Hepatocyte (in vitro differentiated cells): ENCODE measurements at regions not wholly inside any gene's neighbourhood (a gene's known extent, or its start where the extent isn't known, plus 50 kb on each side); places are given as distances from the start of the nearest gene placed in this dataset.
"Not testable (repeated sequence)": the region's sequence is repeated elsewhere in the genome, so short reads cannot be mapped to it uniquely, and the experiment has no call there.

ENCODE experiments used
- DNase-seq: peaks from one replicate; pipeline ENCODE4 v3.0.0-alpha.2; 2016; ENCODE audit warnings: low spot score
- H2AFZ ChIP-seq: fragments of 200-600 bp; sonication (generic); 2 replicates; pipeline ENCODE4 v1.6.0; 2016; ENCODE audit warnings: antibody characterized with exemption, mild to moderate bottlenecking
- H3K27ac ChIP-seq: fragments of 200-600 bp; sonication (generic); 2 replicates; pipeline ENCODE4 v1.5.1; 2016; ENCODE audit warnings: mild to moderate bottlenecking
- H3K27me3 ChIP-seq: fragments of 200-600 bp; sonication (generic); 2 replicates; pipeline ENCODE4 v1.6.1; 2016
- H3K36me3 ChIP-seq: fragments of 200-600 bp; sonication (generic); replicated peaks from 2 replicates; pipeline ENCODE4 v1.5.1; 2016; ENCODE audit warnings: low read depth; ENCODE audit not compliant: insufficient read depth
- H3K4me1 ChIP-seq: fragments of 200-600 bp; sonication (generic); 2 replicates; pipeline ENCODE4 v1.5.1; 2016; ENCODE audit warnings: mild to moderate bottlenecking, moderate library complexity; ENCODE audit not compliant: insufficient read depth
- H3K4me2 ChIP-seq: fragments of 200-600 bp; sonication (generic); 2 replicates; pipeline ENCODE4 v1.6.0; 2016
- H3K4me3 ChIP-seq: fragments of 200-600 bp; sonication (generic); 2 replicates; pipeline ENCODE4 v1.5.1; 2016; ENCODE audit warnings: mild to moderate bottlenecking
- H3K79me2 ChIP-seq: fragments of 200-600 bp; sonication (generic); 2 replicates; pipeline ENCODE4 v1.6.0; 2017; ENCODE audit warnings: mild to moderate bottlenecking
- H3K9me2 ChIP-seq: fragments of 200-600 bp; sonication (generic); replicated peaks from 2 replicates; pipeline ENCODE4 v1.6.0; 2017; ENCODE audit warnings: mild to moderate bottlenecking; ENCODE audit not compliant: insufficient read depth
- H3K9me3 ChIP-seq: fragments of 200-600 bp; sonication (generic); 2 replicates; pipeline ENCODE4 v1.5.1; 2016; ENCODE audit warnings: low read depth, mild to moderate bottlenecking
- H4K20me1 ChIP-seq: fragments of 200-600 bp; sonication (generic); 2 replicates; pipeline ENCODE4 v1.6.0; 2016; ENCODE audit warnings: mild to moderate bottlenecking; ENCODE audit not compliant: insufficient read depth, poor library complexity, severe bottlenecking
- EZH2 ChIP-seq: fragments of 200-600 bp; sonication (generic); IDR thresholded peaks from 2 replicates; pipeline ENCODE4 v1.6.1; 2016; ENCODE audit warnings: antibody characterized with exemption, mild to moderate bottlenecking, borderline replicate concordance
- EZH2phosphoT487 ChIP-seq: fragments of 200-600 bp; sonication (generic); IDR thresholded peaks from one replicate; pipeline ENCODE4 v1.6.1; 2018; ENCODE audit warnings: antibody characterized with exemption, mild to moderate bottlenecking, low read depth, moderate library complexity; ENCODE audit not compliant: unreplicated experiment, severe bottlenecking
- WGBS: methylation state at CpG from one replicate; pipeline ENCODE4 v1.1.6; 2016; ENCODE audit warnings: low lambda C conversion rate; ENCODE audit errors: missing lambda C conversion rate; 5-methylcytosine and 5-hydroxymethylcytosine counted together
- TF ChIP-seq, protein P1 (sequence below): fragments of 200-600 bp; sonication (generic); IDR thresholded peaks from 2 replicates; pipeline ENCODE4 v1.5.1; 2016; ENCODE audit warnings: antibody characterized with exemption, mild to moderate bottlenecking; ENCODE audit not compliant: poor library complexity

DNA sequence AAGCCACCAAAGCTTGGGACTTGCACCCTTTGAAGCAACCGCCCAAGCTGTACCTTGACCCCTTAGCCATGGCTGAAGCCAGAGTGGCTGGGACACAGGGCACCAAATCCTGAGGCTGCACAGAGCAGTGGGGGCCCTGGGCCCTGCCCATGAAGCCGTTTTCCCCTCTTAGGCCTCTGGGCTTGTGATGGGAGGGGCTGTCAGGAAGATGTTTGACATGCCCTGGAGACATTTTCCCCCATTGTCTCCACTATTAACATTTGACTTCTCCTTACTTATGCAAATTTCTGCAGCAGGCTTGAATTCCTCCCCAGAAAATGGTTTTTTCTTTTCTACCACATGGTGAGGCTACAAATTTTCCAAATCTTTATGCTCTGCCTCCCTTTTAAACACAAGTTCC, 522.2 kb downstream of the EDEM1 start:
- Histone ChIP-seq H4K20me1 (no peaks in the 10 kb centered on the region), H3K79me2 (no peaks in the 10 kb centered on the region), H3K9me3 (no peaks in the 10 kb centered on the region), H2AFZ (no peak overlapping the region), H3K4me1 (peaks cover 12% of the 10 kb centered on the region), H3K4me2 (no peak overlapping the region), H3K4me3 (no peak overlapping the region), H3K27me3 (no peaks in the 10 kb centered on the region), H3K9me2 (no peaks in the 10 kb centered on the region), H3K36me3 (no peaks in the 10 kb centered on the region), H3K27ac (peak overlapping the region; percentile 32)
- 85% methylated on average over 2 of the region's 2 CpGs for WGBS
- no peak for DNase-seq
- TF ChIP-seq, protein P1, sequence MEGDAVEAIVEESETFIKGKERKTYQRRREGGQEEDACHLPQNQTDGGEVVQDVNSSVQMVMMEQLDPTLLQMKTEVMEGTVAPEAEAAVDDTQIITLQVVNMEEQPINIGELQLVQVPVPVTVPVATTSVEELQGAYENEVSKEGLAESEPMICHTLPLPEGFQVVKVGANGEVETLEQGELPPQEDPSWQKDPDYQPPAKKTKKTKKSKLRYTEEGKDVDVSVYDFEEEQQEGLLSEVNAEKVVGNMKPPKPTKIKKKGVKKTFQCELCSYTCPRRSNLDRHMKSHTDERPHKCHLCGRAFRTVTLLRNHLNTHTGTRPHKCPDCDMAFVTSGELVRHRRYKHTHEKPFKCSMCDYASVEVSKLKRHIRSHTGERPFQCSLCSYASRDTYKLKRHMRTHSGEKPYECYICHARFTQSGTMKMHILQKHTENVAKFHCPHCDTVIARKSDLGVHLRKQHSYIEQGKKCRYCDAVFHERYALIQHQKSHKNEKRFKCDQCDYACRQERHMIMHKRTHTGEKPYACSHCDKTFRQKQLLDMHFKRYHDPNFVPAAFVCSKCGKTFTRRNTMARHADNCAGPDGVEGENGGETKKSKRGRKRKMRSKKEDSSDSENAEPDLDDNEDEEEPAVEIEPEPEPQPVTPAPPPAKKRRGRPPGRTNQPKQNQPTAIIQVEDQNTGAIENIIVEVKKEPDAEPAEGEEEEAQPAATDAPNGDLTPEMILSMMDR, result no peak

DNA sequence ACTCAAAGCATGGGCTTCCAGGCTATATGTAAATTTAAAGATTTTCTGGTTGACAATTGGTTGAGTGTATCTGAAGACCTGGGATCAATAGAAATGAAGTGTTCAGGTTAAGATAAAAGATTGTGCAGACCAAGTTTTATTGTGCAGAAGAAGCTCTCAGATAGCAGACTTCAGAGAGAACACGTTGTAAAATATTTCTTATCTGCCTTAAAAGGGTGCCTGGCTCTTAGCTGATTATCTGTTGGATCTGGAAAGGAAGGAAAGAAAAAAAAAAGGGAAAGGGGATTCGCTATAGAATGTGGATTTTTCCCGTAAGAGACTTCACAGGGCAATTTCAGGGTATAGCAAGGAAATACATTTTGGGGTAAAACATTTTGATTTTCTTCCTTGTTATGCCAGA, 523.2 kb downstream of the EDEM1 start:
- no peak overlapping the region for H2AFZ ChIP-seq
- DNase-seq, result no peak
- no peaks in the 10 kb centered on the region for H3K36me3 ChIP-seq
- no peaks in the 10 kb centered on the region for H3K9me2 ChIP-seq
- 18% methylated on average over 3 of the region's 3 CpGs for WGBS
- TF ChIP-seq EZH2, result no peak
- TF ChIP-seq, protein P1, result no peak
- no peak for TF ChIP-seq EZH2phosphoT487
- H3K4me2 ChIP-seq, result peak overlapping the region; percentile 7
- no peak overlapping the region for H3K4me3 ChIP-seq
- H3K9me3 ChIP-seq, result no peaks in the 10 kb centered on the region
- H3K27ac ChIP-seq, result peak overlapping the region; percentile 32
- H3K79me2 ChIP-seq, result no peaks in the 10 kb centered on the region
- peaks cover 12% of the 10 kb centered on the region for H3K4me1 ChIP-seq
- H3K27me3 ChIP-seq, result no peaks in the 10 kb centered on the region
- no peaks in the 10 kb centered on the region for H4K20me1 ChIP-seq

DNA sequence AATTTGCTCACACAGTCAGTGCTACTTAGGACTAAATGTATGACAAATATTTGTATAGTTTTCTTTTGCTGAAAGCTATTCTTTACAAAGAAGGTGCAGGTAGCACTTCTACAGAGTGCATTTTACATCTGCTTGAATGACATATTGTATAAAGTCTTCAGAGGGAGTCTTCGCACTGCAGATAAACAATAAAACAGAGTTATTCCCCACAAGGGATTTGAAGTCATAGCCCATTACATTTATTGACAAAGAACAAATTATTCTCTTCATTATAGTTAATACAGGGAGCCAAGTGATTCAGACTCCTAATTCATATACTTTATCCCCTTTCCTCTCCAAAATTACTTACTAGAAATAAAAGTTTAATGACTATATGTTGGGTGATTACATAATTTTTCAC, 529.7 kb downstream of the EDEM1 start:
- Histone ChIP-seq H3K27ac (no peak overlapping the region), H3K36me3 (no peaks in the 10 kb centered on the region), H3K9me2 (no peaks in the 10 kb centered on the region), H4K20me1 (no peaks in the 10 kb centered on the region), H3K4me3 (no peak overlapping the region), H3K27me3 (no peaks in the 10 kb centered on the region), H3K4me2 (no peak overlapping the region), H3K79me2 (no peaks in the 10 kb centered on the region), H3K9me3 (no peaks in the 10 kb centered on the region), H3K4me1 (no peaks in the 10 kb centered on the region), H2AFZ (no peak overlapping the region)
- no peak for TF ChIP-seq EZH2phosphoT487
- TF ChIP-seq EZH2, result no peak
- TF ChIP-seq, protein P1, result no peak
- WGBS, result 81% methylated on average over 1 of the region's 1 CpG
- DNase-seq, result no peak

DNA sequence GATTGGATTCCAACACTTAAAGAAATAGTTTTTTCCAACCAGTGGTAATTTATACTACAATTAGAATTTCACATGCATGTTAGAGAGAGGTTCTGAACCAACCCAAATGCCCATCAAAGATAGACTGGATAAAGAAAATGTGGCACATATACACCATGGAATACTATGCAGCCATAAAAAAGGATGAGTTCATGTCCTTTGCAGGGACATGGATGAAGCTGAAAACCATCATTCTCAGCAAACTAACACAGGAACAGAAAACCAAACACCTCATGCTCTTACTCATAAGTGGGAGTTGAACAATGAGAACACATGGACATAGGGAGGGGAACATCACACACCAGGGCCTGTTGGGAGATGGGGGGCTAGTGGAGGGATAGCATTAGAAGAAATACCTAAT, 532.2 kb downstream of the EDEM1 start:
- H3K4me3 ChIP-seq, H3K27ac ChIP-seq, H3K27me3 ChIP-seq, H3K9me3 ChIP-seq, H3K9me2 ChIP-seq, H3K4me1 ChIP-seq, H3K36me3 ChIP-seq, H4K20me1 ChIP-seq, H2AFZ ChIP-seq, H3K79me2 ChIP-seq, H3K4me2 ChIP-seq, DNase-seq: not testable (repeated sequence)
